Endothelial cell of umbilical vein (primary cell): ENCODE measurements at regions not wholly inside any gene's neighbourhood (a gene's known extent, or its start where the extent isn't known, plus 50 kb on each side); places are given as distances from the start of the nearest gene placed in this dataset.

Source experiments
- BruUV-seq: library from RNA; stranded (reverse); fragments of 400-500 nt; replicated peaks from 2 replicates; lab custom pipeline; 2021; lab: Mats Ljungman, UMichigan
- CTCF ChIA-PET: fragments of 300-600, 350-600 bp; sonication (Branson Sonifier 250); formaldehyde crosslinking; loops from one replicate; lab custom pipeline; 2021; ENCODE audit warnings: antibody characterized with exemption, inconsistent platforms; lab: Charles Lee
- POLR2A ChIA-PET: fragments of 300-600, 350-600 bp; sonication (Branson Sonifier 250); formaldehyde crosslinking; loops from one replicate; lab custom pipeline; 2021; ENCODE audit warnings: antibody characterized with exemption, inconsistent platforms; lab: Charles Lee
- DNase-seq: peaks from one replicate; pipeline ENCODE4 v3.0.0-alpha.2; 2011; ENCODE audit warnings: low read depth, low spot score
- FAIRE-seq: peaks from 2 replicates; lab custom pipeline; 2011; peaks lifted over from hg19 to GRCh38; lab: Jason Lieb, UNC
- H2AFZ ChIP-seq: 2 replicates; pipeline ENCODE4 v1.6.0; 2012; ENCODE audit warnings: low read depth, low read length, control low read depth, inconsistent platforms
- H3K27ac ChIP-seq: 2 replicates; pipeline ENCODE4 v1.5.1; 2011; ENCODE audit warnings: low read depth, mild to moderate bottlenecking, control low read depth, low read length, moderate library complexity; ENCODE audit not compliant: insufficient read depth
- H3K27me3 ChIP-seq, 2 experiments: 2 replicates each; pipeline versions ENCODE4 v1.6.0 to v1.6.1; 2011; ENCODE audit warnings: low read length in 2 of 2, mixed read lengths in 1 of 2; ENCODE audit not compliant: control insufficient read depth in 2 of 2, insufficient read depth in 2 of 2
- H3K36me3 ChIP-seq, 2 experiments: 2 replicates in 1 of 2; 3 replicates in 1 of 2; pipeline ENCODE4 v1.5.1; 2011; ENCODE audit warnings: low read length in 2 of 2, mild to moderate bottlenecking in 1 of 2, moderate library complexity in 1 of 2; ENCODE audit not compliant: control insufficient read depth in 2 of 2, insufficient read depth in 2 of 2; ENCODE audit errors: extremely low read depth in 1 of 2
- H3K4me1 ChIP-seq: 3 replicates; pipeline ENCODE4 v1.5.1; 2011; ENCODE audit warnings: mild to moderate bottlenecking, low read length; ENCODE audit not compliant: control insufficient read depth, insufficient read depth; ENCODE audit errors: extremely low read depth
- H3K4me2 ChIP-seq: 2 replicates; pipeline ENCODE4 v1.6.1; 2011; ENCODE audit warnings: low read length, control low read depth, mixed read lengths; ENCODE audit not compliant: insufficient read depth
- H3K4me3 ChIP-seq, 3 experiments: fragments of 200-600 bp in 1 of 3; sonication (generic), shearing (Covaris generic) in 1 of 3; replicated peaks in 1 of 3; 2 replicates each; pipeline ENCODE4 v1.5.1; 2011 to 2016; ENCODE audit warnings: control low read depth in 3 of 3, low read length in 3 of 3, mild to moderate bottlenecking in 2 of 3, inconsistent platforms in 1 of 3, low read depth in 1 of 3, moderate library complexity in 1 of 3; ENCODE audit not compliant: insufficient read depth in 1 of 3
- H3K79me2 ChIP-seq: 2 replicates; pipeline ENCODE4 v1.6.0; 2012; ENCODE audit warnings: low read length, inconsistent platforms; ENCODE audit not compliant: control insufficient read depth, insufficient read depth
- H3K9ac ChIP-seq: replicated peaks from 2 replicates; pipeline ENCODE3; 2011; ENCODE audit warnings: low read length, control low read depth; ENCODE audit not compliant: insufficient read depth; ENCODE audit errors: extremely low read depth
- H3K9me1 ChIP-seq: replicated peaks from 3 replicates; pipeline ENCODE4 v1.6.0; 2011; ENCODE audit warnings: mild to moderate bottlenecking, low read length; ENCODE audit not compliant: control insufficient read depth, insufficient read depth; ENCODE audit errors: extremely low read depth
- H3K9me3 ChIP-seq: replicated peaks from 2 replicates; pipeline ENCODE4 v1.5.1; 2012; ENCODE audit warnings: low read length, inconsistent platforms; ENCODE audit not compliant: control insufficient read depth, insufficient read depth
- H4K20me1 ChIP-seq: replicated peaks from 2 replicates; pipeline ENCODE3; 2011; ENCODE audit warnings: mild to moderate bottlenecking, low read length; ENCODE audit not compliant: control insufficient read depth, insufficient read depth; ENCODE audit errors: extremely low read depth
- EZH2 ChIP-seq: IDR thresholded peaks from 2 replicates; pipeline ENCODE4 v1.6.1; 2012; ENCODE audit warnings: borderline replicate concordance, low read depth, mild to moderate bottlenecking, moderate library complexity, low read length, inconsistent platforms; ENCODE audit not compliant: severe bottlenecking
- FOS ChIP-seq: IDR thresholded peaks from 2 replicates; pipeline ENCODE4 v1.6.1; 2011; ENCODE audit warnings: mild to moderate bottlenecking, low read length, moderate library complexity, borderline replicate concordance; ENCODE audit not compliant: insufficient read depth
- GATA2 ChIP-seq: IDR thresholded peaks from 2 replicates; pipeline ENCODE4 v1.7.0; 2011; ENCODE audit warnings: low read depth, mild to moderate bottlenecking, moderate library complexity, mixed read lengths, low read length; ENCODE audit not compliant: insufficient read length, insufficient read depth
- JUN ChIP-seq: IDR thresholded peaks from 2 replicates; pipeline ENCODE4 v1.6.1; 2011; ENCODE audit warnings: borderline replicate concordance, low read depth; ENCODE audit not compliant: insufficient read length, insufficient read depth
- MYC ChIP-seq: IDR thresholded peaks from one replicate; pipeline ENCODE4 v1.6.1; 2011; ENCODE audit warnings: mild to moderate bottlenecking, low read depth, low read length
- POLR2A ChIP-seq: IDR thresholded peaks from 2 replicates; pipeline ENCODE4 v1.6.1; 2012; ENCODE audit warnings: low read depth, mild to moderate bottlenecking, control low read depth, low read length
- POLR2AphosphoS5 ChIP-seq: IDR thresholded peaks from 2 replicates; pipeline ENCODE4 v1.6.1; 2012; ENCODE audit warnings: low read depth, mild to moderate bottlenecking, control low read depth, low read length, moderate library complexity; ENCODE audit not compliant: insufficient read depth
- dilution Hi-C: fragments of 300-500 bp; cut with MboI; formaldehyde crosslinking; loops from one replicate; pipeline ENCODE4 v1.15.0; 2019; ENCODE audit warnings: low sequenced_read_pairs; ENCODE audit not compliant: extremely low pct_ligation_motif_present
- intact Hi-C: fragments of 100-400 bp; cut with micrococcal nuclease; formaldehyde crosslinking; loops from one replicate; pipeline ENCODE4 v1.10.0; 2022
- TF ChIP-seq, protein P1 (sequence below): IDR thresholded peaks from 2 replicates; pipeline ENCODE4 v1.6.1; 2011; ENCODE audit not compliant: insufficient read depth, insufficient read length
- TF ChIP-seq, protein P2 (sequence below), 2 donors: IDR thresholded peaks; 1 replicate in 1 of 2; 2 replicates in 1 of 2; pipeline ENCODE4 v1.5.1; 2011; ENCODE audit warnings: low read length in 2 of 2, mild to moderate bottlenecking in 2 of 2, moderate library complexity in 2 of 2, control low read depth in 1 of 2, inconsistent platforms in 1 of 2, low read depth in 1 of 2; ENCODE audit not compliant: insufficient read depth in 1 of 2; ENCODE audit errors: extremely low read depth in 1 of 2

DNA sequence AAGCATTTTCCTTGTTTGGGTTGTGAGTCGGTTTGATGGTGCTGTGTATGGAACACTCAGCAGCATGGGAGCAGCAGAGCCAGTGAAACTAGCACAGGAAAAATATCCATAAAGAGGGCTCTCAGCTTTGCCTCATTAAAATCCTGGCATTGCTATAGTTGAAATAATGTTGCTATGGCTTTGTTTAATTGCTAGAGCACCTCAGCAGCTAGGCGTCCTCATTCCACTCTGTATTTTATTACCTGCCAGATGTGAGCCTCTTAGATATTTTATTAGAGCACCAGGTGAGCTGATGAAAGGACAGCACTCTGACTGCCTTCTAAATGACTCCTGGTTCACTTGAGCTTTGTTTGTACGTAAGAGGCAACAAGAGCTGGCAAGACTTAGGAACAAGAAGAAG lies 232.4 kb downstream of the MTX2 start:
- no peak overlapping the region for H3K27ac ChIP-seq
- TF ChIP-seq JUN (no peak), POLR2A (no peak), EZH2 (no peak), MYC (no peak), POLR2AphosphoS5 (no peak), FOS (no peak)

DNA sequence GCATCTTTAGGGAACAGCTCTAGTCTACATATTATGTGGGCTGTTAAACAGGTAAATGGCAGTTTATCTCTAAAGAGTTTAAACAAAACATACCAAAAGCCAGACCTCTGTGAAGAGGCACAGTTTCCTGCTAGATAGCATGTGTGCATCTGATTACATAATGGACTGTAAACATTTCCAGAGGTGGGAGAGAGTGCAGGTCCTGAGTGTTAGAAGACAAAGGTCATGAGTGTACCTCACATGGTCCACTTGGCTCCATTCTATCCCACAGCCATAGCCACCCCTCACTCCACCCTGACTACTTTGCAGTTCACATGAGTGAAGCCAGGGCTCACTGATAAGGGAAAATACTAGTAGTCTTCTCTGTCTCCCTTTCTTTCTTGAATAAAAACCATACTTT lies 233.4 kb downstream of the MTX2 start:
- no peaks in the 10 kb centered on the region for H4K20me1 ChIP-seq
- dilution Hi-C loops (no loop called here), intact Hi-C loops (no loop called here)
- DNase-seq = no peak
- no peak overlapping the region for H3K9ac ChIP-seq
- H3K27ac ChIP-seq = no peak overlapping the region
- TF ChIP-seq, protein P1, sequence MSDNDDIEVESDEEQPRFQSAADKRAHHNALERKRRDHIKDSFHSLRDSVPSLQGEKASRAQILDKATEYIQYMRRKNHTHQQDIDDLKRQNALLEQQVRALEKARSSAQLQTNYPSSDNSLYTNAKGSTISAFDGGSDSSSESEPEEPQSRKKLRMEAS = no peak
- TF ChIP-seq EZH2 (no peak), POLR2AphosphoS5 (no peak), MYC (no peak), FOS (no peak), GATA2 (no peak), POLR2A (no peak), JUN (no peak)
- TF ChIP-seq, protein P2, sequence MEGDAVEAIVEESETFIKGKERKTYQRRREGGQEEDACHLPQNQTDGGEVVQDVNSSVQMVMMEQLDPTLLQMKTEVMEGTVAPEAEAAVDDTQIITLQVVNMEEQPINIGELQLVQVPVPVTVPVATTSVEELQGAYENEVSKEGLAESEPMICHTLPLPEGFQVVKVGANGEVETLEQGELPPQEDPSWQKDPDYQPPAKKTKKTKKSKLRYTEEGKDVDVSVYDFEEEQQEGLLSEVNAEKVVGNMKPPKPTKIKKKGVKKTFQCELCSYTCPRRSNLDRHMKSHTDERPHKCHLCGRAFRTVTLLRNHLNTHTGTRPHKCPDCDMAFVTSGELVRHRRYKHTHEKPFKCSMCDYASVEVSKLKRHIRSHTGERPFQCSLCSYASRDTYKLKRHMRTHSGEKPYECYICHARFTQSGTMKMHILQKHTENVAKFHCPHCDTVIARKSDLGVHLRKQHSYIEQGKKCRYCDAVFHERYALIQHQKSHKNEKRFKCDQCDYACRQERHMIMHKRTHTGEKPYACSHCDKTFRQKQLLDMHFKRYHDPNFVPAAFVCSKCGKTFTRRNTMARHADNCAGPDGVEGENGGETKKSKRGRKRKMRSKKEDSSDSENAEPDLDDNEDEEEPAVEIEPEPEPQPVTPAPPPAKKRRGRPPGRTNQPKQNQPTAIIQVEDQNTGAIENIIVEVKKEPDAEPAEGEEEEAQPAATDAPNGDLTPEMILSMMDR (IDR thresholded peaks at IDR 0.05; ENCODE audit: extremely low read depth in 1 of 2, insufficient read depth in 1 of 2, low read depth in 1 of 2, low read length in 2 of 2) = no peak
- no peaks in the 10 kb centered on the region for H3K4me1 ChIP-seq
- no peaks in the 10 kb centered on the region for H3K36me3 ChIP-seq
- no peak overlapping the region for H3K4me3 ChIP-seq
- ChIA-PET CTCF (no interaction called here), POLR2A (no interaction called here)
- no TSS peak for BruUV-seq
- H3K9me1 ChIP-seq = no peaks in the 10 kb centered on the region
- no peak overlapping the region for H2AFZ ChIP-seq
- H3K4me2 ChIP-seq = no peak overlapping the region
- no peaks in the 10 kb centered on the region for H3K9me3 ChIP-seq
- no peaks in the 10 kb centered on the region for H3K27me3 ChIP-seq
- H3K79me2 ChIP-seq = no peaks in the 10 kb centered on the region
- FAIRE-seq = no peak

More for the DNA sequence above, 232.4 kb downstream of the MTX2 start:
- POLR2A ChIA-PET = no interaction called here
- Histone ChIP-seq H3K9ac (no peak overlapping the region), H3K4me2 (no peak overlapping the region), H3K4me3 (no peak overlapping the region), H3K4me1 (no peaks in the 10 kb centered on the region), H4K20me1 (no peaks in the 10 kb centered on the region), H3K9me1 (no peaks in the 10 kb centered on the region), H3K27me3 (no peaks in the 10 kb centered on the region), H2AFZ (no peak overlapping the region), H3K36me3 (no peaks in the 10 kb centered on the region), H3K9me3 (no peaks in the 10 kb centered on the region), H3K79me2 (no peaks in the 10 kb centered on the region)
- CTCF ChIA-PET = interaction anchor here (1.0 to 1.7 kb wide), 6 partner anchors 12 to 361 kb away, joined by 3 to 6 read pairs (median 4); no protein-coding TSS in a partner anchor
- no TSS peak for BruUV-seq
- DNase-seq (no peak), FAIRE-seq (no peak)
- dilution Hi-C loops (no loop called here), intact Hi-C loops (no loop called here)
